ENCODE measurements at regions not wholly inside any gene's neighbourhood (a gene's known extent, or its start where the extent isn't known, plus 50 kb on each side); places are given as distances from the start of the nearest gene placed in this dataset.

DNA sequence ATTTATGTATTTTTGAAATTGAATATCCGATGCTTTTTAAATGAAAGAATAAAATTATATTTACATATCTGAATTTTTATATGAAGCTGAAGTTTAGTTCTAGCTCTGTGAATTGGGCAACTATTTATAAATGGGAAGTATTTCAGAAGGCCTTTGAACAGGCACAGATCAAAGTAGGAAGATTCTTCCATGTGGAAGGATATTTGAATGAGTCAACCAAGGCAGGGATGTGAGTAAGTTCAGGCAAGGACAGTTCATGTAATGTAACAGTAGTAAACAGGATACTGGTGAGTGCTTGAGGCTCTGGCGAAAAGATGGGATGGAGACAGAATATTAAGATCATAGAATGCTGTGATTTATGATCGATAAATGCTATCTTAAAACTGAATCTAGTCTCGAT lies 417.8 kb upstream of the CCDC179 start:
- no peak for TF ChIP-seq POLR2A (IDR thresholded peaks at IDR 0.05)
- TF ChIP-seq, protein P1, sequence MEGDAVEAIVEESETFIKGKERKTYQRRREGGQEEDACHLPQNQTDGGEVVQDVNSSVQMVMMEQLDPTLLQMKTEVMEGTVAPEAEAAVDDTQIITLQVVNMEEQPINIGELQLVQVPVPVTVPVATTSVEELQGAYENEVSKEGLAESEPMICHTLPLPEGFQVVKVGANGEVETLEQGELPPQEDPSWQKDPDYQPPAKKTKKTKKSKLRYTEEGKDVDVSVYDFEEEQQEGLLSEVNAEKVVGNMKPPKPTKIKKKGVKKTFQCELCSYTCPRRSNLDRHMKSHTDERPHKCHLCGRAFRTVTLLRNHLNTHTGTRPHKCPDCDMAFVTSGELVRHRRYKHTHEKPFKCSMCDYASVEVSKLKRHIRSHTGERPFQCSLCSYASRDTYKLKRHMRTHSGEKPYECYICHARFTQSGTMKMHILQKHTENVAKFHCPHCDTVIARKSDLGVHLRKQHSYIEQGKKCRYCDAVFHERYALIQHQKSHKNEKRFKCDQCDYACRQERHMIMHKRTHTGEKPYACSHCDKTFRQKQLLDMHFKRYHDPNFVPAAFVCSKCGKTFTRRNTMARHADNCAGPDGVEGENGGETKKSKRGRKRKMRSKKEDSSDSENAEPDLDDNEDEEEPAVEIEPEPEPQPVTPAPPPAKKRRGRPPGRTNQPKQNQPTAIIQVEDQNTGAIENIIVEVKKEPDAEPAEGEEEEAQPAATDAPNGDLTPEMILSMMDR (IDR thresholded peaks at IDR 0.05) = no peak

Data from esophagus squamous epithelium (tissue), 4 donors.